SJSA1 (cell line): ENCODE measurements at regions not wholly inside any gene's neighbourhood (a gene's known extent, or its start where the extent isn't known, plus 50 kb on each side); places are given as distances from the start of the nearest gene placed in this dataset.

ENCODE experiments used
- DNase-seq, 2 experiments: peaks; one replicate each; pipeline ENCODE4 v3.0.0-alpha.2; 2015 to 2020; ENCODE audit warnings: low spot score in 2 of 2, low read depth in 1 of 2
- H3K27ac ChIP-seq: fragments of 250-450 bp; sonication (Bioruptor Pico); 2 replicates; pipeline ENCODE4 v1.5.1; 2020; ENCODE audit warnings: mild to moderate bottlenecking, moderate library complexity
- H3K27me3 ChIP-seq: fragments of 250-450 bp; sonication (Bioruptor Pico); replicated peaks from 2 replicates; pipeline ENCODE4 v1.5.1; 2020; ENCODE audit warnings: mild to moderate bottlenecking, moderate library complexity
- H3K36me3 ChIP-seq: fragments of 250-450 bp; sonication (Bioruptor Pico); 2 replicates; pipeline ENCODE4 v1.5.1; 2020; ENCODE audit warnings: mild to moderate bottlenecking
- H3K4me1 ChIP-seq: fragments of 250-450 bp; sonication (Bioruptor Pico); replicated peaks from 2 replicates; pipeline ENCODE4 v1.6.1; 2021; ENCODE audit warnings: mild to moderate bottlenecking
- H3K4me3 ChIP-seq: fragments of 250-450 bp; sonication (Bioruptor Pico); 2 replicates; pipeline ENCODE4 v1.5.1; 2020; ENCODE audit warnings: mild to moderate bottlenecking
- H3K9me3 ChIP-seq: fragments of 250-450 bp; sonication (Bioruptor Pico); replicated peaks from 2 replicates; pipeline ENCODE4 v1.5.1; 2020; ENCODE audit warnings: mild to moderate bottlenecking

DNA sequence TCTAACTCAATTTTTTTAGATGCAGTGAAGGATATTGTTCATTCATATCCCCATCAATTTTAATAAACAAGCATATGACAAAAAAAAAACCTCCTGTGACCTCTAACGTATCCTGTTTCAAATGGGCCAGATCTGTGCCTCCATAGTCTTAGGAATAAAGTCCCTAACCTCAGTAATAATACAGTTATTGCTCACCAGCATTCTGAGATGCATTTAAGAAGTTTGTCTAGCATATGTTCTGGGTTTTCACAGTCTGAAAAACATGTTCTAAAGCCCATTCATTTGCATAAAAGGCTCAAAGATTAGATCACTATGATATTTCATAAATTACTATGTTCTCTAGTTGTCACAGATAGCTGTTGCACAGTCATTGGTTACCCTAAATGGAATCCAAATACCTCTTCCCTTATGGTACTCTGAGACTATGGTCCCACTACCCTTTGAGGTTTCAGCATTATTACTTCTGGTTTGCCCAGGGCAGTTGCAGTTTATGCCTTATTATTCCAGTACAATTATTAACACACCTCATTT, 190.1 kb downstream of the ZIC4 start:
- H3K4me1 ChIP-seq: no peaks in the 10 kb centered on the region
- no peak for DNase-seq
- H3K27ac ChIP-seq: no peak overlapping the region
- H3K36me3 ChIP-seq: no peaks in the 10 kb centered on the region
- H3K9me3 ChIP-seq: no peaks in the 10 kb centered on the region
- no peaks in the 10 kb centered on the region for H3K27me3 ChIP-seq
- no peak overlapping the region for H3K4me3 ChIP-seq

DNA sequence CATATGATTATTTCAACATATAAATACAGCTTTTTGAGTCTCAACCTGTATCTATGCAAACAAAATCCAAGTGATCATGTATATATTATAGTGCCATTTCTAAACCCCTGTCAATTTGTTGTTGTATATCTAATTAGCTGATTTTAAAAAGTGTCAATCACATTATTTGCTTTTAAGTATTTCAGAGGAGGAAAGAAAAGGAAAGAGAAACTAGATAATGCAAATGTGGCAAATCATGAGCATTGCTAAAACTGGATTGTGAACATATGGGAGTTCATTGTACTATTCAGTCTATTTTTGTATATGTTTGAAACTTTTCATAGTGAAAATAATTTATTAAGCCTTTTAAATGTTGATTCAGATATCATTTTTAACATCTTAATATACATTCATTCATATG, 190.7 kb downstream of the ZIC4 start:
- no peak for DNase-seq
- Histone ChIP-seq H3K36me3 (no peaks in the 10 kb centered on the region), H3K4me3 (no peak overlapping the region), H3K4me1 (no peaks in the 10 kb centered on the region), H3K9me3 (no peaks in the 10 kb centered on the region), H3K27me3 (no peaks in the 10 kb centered on the region), H3K27ac (no peak overlapping the region)

DNA sequence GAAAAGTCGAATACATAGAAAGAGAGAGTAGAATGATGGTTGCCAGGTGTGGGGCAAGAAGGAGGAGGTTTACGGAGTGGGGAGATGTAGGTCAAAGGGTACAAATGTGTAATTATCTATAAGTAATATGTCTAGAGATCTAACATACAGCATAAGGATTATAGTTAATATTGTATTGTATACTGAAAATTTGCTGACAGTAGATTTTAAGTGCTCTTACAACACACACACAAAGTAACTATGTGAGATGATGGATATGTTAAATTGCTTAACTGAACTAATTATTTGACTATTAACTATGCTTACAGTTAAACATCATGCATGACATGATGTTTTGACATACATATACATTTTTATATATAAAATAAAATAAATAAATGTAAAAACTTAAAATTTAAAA, 192.7 kb downstream of the ZIC4 start:
- DNase-seq: no peak
- no peaks in the 10 kb centered on the region for H3K9me3 ChIP-seq
- no peaks in the 10 kb centered on the region for H3K4me1 ChIP-seq
- no peak overlapping the region for H3K27ac ChIP-seq
- H3K36me3 ChIP-seq: no peaks in the 10 kb centered on the region
- H3K27me3 ChIP-seq: no peaks in the 10 kb centered on the region
- no peak overlapping the region for H3K4me3 ChIP-seq

DNA sequence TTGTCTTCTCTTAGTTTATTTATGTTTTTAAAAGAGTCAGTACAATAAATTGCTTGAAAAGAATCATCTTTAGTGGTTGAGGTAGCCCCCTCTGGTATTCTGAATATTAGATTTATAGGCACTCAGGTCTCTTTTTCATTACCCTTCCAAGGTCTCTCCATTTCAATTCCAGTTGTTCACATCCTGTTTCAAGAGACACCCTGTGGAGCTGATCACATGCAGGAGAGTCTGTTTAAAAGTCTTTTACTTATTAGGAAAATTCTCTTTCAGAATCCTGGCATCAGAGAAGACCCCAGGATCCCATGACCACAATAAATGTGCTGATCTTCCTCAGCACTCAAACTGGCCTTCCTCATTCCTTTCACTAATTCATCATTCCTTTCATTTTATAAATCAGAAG, 195.7 kb downstream of the ZIC4 start:
- H3K27ac ChIP-seq: no peak overlapping the region
- DNase-seq: no peak

DNA sequence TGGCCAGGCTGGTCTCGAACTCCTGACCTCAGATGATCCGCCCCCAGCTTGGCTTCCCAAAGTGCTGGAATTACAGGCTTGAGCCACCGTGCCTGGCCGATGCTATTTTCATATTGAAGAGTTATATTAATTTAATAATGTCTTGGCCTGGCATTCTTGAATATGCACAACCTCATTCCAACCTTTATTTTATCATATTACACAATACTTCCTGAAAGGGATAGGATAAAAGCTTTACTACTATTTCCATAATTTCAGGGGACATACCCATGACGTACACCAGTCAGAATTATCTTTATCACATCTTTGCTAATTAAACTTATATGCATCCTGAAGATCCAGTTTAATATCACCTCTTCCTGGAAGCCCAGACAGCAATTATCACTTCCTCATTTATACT, 205.3 kb downstream of the ZIC4 start:
- Histone ChIP-seq H3K4me3 (no peak overlapping the region), H3K27ac (no peak overlapping the region), H3K36me3 (no peaks in the 10 kb centered on the region), H3K27me3 (no peaks in the 10 kb centered on the region), H3K9me3 (no peaks in the 10 kb centered on the region), H3K4me1 (peaks cover 4% of the 10 kb centered on the region)
- DNase-seq: no peak

More for the DNA sequence above, 195.7 kb downstream of the ZIC4 start:
- no peaks in the 10 kb centered on the region for H3K27me3 ChIP-seq
- no peaks in the 10 kb centered on the region for H3K4me1 ChIP-seq
- no peaks in the 10 kb centered on the region for H3K36me3 ChIP-seq
- no peaks in the 10 kb centered on the region for H3K9me3 ChIP-seq
- no peak overlapping the region for H3K4me3 ChIP-seq

DNA sequence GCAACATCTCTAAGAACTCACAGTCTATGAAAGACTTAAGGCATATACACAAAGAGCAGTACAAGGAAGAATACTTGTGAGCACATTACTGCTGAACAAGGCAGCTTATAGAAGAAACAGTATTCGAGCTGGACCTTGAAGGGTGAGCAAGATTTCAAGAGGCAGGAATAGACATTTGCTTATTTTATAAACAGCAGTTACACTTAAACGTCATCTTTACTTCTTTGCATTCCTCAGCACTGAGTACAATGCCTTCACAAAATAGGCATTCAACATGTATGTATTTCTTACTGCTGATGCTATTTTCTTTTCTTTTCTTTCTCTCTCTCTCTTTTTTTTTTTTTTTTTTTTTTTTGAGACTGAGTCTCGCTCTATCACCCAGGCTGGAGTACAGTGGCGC, 205.8 kb downstream of the ZIC4 start:
- Histone ChIP-seq H3K9me3 (no peaks in the 10 kb centered on the region), H3K4me1 (peaks cover 4% of the 10 kb centered on the region), H3K27me3 (no peaks in the 10 kb centered on the region), H3K27ac (no peak overlapping the region; the same call in 1 of the 2 replicates), H3K4me3 (no peak overlapping the region), H3K36me3 (no peaks in the 10 kb centered on the region)
- DNase-seq: peak in 1 of 2 experiments; percentile 12

DNA sequence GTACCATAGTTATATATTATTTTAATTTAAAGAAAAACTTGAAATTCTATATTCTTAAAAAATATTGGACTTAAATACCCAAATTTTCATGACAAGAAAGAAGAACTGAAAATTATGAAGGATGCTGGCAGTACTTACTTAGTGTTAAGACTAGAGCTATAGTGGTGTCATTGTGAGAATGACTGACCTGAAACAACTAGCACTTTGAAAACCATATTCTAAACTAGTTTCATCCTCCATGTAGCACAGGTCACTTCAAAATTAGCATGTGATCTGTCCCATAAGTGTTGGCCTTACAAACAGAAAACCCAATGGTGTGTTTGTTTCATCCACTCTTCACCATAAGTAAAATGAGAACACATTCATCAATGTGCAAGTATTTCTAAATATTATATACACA, 208.6 kb downstream of the ZIC4 start:
- peaks cover 4% of the 10 kb centered on the region for H3K4me1 ChIP-seq
- no peak overlapping the region for H3K27ac ChIP-seq
- no peak for DNase-seq
- no peaks in the 10 kb centered on the region for H3K36me3 ChIP-seq
- no peaks in the 10 kb centered on the region for H3K9me3 ChIP-seq
- no peaks in the 10 kb centered on the region for H3K27me3 ChIP-seq
- no peak overlapping the region for H3K4me3 ChIP-seq

DNA sequence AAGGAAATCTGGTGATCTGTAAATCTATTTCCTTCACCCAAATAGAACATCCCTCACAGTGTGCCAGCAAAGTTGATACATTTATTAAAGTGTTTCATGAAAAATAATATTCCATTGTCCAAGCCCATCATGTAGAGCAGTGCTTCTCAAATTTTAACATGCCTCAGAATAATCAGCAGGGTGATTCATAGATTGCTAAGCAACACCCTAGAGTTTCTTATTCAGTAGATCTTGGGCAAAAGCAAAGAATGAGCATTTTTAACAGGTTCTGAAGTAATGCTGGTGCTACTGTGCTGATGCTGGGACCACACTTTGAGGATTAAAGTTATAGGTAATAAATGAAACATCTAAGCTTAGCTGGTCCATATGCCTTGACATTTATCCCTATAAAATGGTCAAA, 210.5 kb downstream of the ZIC4 start:
- no peak overlapping the region for H3K4me3 ChIP-seq
- peaks cover 4% of the 10 kb centered on the region for H3K4me1 ChIP-seq
- H3K9me3 ChIP-seq: no peaks in the 10 kb centered on the region
- no peak for DNase-seq
- no peaks in the 10 kb centered on the region for H3K27me3 ChIP-seq
- H3K36me3 ChIP-seq: no peaks in the 10 kb centered on the region
- H3K27ac ChIP-seq: no peak overlapping the region

DNA sequence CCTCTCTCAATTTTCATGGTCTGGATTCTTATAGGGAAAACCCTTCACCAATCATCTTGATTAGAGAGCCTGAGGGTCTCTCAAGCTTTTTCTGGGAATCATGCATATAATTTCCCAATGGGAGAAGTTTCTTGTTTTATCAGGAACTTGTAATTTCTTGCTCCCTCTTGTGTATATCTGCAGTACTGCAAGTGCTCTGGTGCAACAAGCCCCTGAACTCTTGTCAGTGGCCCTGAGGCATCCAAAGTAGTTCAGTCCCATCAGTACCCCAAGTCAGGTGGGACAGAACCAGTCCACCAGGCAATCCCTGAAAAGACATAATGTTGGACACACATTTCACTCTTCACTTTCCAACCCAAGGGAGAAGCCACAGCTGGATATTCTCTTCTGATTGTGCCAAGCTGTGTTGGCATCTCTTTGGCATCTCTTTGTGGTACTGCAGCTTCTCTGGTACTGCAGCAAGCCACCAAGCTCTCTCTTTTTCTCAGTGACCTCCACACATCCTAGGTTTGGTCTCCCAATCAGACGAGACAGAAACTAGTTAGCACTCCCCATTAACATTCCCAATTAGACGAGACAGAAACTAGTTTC, 214.5 kb downstream of the ZIC4 start:
- Histone ChIP-seq H3K4me1 (peaks cover 3% of the 10 kb centered on the region; the same call in 1 of the 2 replicates), H3K36me3 (no peaks in the 10 kb centered on the region), H3K27ac (no peak overlapping the region), H3K27me3 (no peaks in the 10 kb centered on the region), H3K9me3 (no peaks in the 10 kb centered on the region), H3K4me3 (no peak overlapping the region)
- peak; percentile 34 to 45 for DNase-seq

DNA sequence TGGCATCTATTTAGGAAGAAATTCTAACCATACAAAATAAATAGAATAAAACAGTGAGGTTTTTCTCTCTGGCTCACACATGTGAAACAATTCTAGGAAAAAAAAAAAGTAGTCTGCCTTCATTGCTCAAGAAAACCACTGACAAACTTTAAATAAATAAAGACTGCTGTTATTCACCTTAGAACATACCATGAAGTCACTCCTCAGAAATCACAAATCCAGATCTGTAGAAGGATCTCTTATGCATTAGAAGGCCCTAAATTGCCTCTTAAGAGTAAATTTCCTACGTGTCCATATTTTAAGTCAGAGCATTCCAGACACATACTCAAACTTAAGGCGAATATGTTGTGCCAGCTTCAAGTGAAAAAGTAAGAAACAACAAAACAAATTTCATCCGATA, 217.3 kb downstream of the ZIC4 start:
- H3K27ac ChIP-seq: no peak overlapping the region
- H3K9me3 ChIP-seq: no peaks in the 10 kb centered on the region
- DNase-seq: peak in 1 of 2 experiments; percentile 8
- no peak overlapping the region for H3K4me3 ChIP-seq
- peaks cover 3% of the 10 kb centered on the region; the same call in 1 of the 2 replicates for H3K4me1 ChIP-seq
- no peaks in the 10 kb centered on the region for H3K36me3 ChIP-seq
- no peaks in the 10 kb centered on the region for H3K27me3 ChIP-seq

DNA sequence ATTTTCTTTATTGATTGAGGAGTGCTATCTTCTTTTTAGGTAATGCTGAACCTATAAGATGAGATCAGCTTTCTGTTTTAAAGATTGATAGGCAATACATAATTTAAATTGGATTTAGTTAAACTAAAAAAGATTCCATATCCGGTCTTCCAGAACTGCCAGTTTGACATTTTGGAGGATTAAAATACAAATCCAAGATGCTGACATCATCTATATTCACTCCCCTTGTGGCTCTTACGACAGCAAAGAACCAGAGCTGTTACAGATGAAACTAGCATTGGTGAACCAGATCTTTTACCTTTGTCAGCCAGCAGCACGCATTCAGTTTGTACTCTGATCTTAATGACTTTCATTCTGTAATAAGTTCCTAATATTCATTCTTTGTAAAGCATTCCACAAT, 218.7 kb downstream of the ZIC4 start:
- Histone ChIP-seq H3K4me3 (no peak overlapping the region), H3K4me1 (peaks cover 3% of the 10 kb centered on the region; the same call in 1 of the 2 replicates), H3K9me3 (no peaks in the 10 kb centered on the region), H3K27ac (no peak overlapping the region), H3K27me3 (no peaks in the 10 kb centered on the region), H3K36me3 (no peaks in the 10 kb centered on the region)
- no peak for DNase-seq

DNA sequence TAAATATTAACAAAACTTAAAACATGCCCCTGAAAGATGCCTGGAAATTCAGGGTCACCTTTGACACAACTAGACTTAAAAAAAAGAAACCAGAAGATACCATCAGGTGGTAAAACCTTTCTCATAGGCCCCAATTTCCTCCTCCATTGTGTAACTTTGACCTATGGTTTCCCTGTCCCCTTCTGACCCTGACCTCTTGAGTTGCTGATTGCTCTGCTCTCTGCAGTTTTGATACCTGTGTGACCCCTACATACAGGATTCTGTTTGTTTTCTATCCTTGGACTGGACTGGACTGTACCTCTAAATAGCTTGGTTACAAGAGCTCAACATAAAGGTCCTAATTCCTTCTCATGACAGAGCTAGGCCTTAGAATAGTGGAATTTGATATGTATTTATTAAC, 220.6 kb downstream of the ZIC4 start:
- Histone ChIP-seq H3K4me3 (no peak overlapping the region), H3K9me3 (no peaks in the 10 kb centered on the region), H3K4me1 (peaks cover 3% of the 10 kb centered on the region; the same call in 1 of the 2 replicates), H3K36me3 (no peaks in the 10 kb centered on the region), H3K27me3 (no peaks in the 10 kb centered on the region), H3K27ac (no peak overlapping the region)
- DNase-seq: no peak

DNA sequence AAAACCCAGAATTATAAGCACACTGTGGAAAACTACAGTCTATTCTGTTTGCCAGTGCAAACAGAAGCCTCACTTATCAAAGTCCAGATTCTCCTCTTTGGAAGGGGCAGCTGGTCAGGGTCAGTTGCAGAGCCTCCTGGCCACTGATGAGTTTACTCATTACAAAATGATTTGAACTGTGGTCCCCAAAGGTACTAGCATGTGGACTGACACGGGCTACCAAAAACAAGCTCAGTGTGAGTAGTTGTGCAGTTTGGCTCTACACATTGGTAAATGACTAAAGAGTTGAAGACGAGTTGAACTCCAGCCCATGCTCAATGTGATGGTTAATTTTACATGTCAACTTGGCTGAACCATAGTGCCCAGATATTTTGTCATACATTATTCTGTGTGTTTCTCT, 221.5 kb downstream of the ZIC4 start:
- DNase-seq: no peak
- Histone ChIP-seq H3K27me3 (no peaks in the 10 kb centered on the region), H3K4me3 (no peak overlapping the region), H3K36me3 (no peaks in the 10 kb centered on the region), H3K27ac (no peak overlapping the region), H3K9me3 (no peaks in the 10 kb centered on the region), H3K4me1 (peaks cover 3% of the 10 kb centered on the region; the same call in 1 of the 2 replicates)

DNA sequence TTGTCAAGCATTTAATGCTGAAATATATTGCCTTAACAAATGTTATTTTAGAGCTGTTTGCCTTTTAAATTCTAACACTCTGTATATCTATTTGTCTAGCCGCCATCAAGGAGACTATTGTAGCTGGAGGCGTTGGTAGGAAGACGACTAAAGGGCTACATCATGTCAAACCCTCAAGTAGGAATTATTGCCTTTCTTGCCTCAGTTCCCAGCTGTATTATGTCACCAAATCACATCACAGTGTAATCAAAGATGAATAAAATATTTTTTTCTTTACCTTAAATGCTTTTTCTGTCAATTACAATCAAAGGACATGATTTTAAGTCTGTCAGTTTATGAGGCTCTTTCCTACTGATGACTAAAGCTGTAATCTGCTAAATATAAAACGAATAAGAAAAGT, 233.1 kb downstream of the ZIC4 start:
- DNase-seq: no peak
- Histone ChIP-seq H3K27ac (no peak overlapping the region), H3K36me3 (no peaks in the 10 kb centered on the region), H3K4me3 (no peak overlapping the region), H3K4me1 (no peaks in the 10 kb centered on the region), H3K9me3 (no peaks in the 10 kb centered on the region), H3K27me3 (no peaks in the 10 kb centered on the region)

DNA sequence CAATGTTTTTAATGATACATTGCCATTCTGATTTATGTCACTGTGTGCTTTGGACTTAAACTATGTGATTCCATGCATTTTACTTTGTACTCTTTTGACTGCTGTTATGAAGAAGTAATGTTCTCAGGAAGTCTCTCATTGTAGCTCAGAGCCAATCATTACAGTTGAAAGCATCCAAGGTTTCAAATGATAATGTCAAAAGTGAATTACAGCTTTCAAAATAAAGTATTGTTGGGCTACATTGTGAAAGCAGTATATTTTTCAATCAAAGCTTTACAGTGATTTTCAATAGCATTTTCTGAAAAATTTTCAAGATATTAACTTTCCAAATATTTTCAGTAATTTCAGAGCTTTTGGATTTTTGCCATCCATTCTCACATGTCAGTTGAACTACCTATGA, 243.6 kb downstream of the ZIC4 start:
- H3K4me1 ChIP-seq: no peaks in the 10 kb centered on the region
- no peak overlapping the region for H3K27ac ChIP-seq
- H3K27me3 ChIP-seq: no peaks in the 10 kb centered on the region
- no peaks in the 10 kb centered on the region for H3K9me3 ChIP-seq
- no peaks in the 10 kb centered on the region for H3K36me3 ChIP-seq
- no peak overlapping the region for H3K4me3 ChIP-seq
- DNase-seq: no peak
